ENCODE measurements at regions not wholly inside any gene's neighbourhood (a gene's known extent, or its start where the extent isn't known, plus 50 kb on each side); places are given as distances from the start of the nearest gene placed in this dataset.

GRCh38 chr4:24472514-24473308 is 111.6 kb downstream of the DHX15 start:
- no peaks in the 10 kb centered on the region for H3K9me3 ChIP-seq (ENCODE audit: low read depth)
- no peak overlapping the region for H3K27ac ChIP-seq
- DNase-seq (ENCODE audit: low spot score) = peak; percentile 95
- H3F3A ChIP-seq (ENCODE audit: low read depth) = peaks cover 29% of the 10 kb centered on the region
- peak overlapping the region; percentile 92 for H3K4me2 ChIP-seq
- no peaks in the 10 kb centered on the region for H3K36me3 ChIP-seq
- H4K20me1 ChIP-seq (ENCODE audit: low read depth) = no peaks in the 10 kb centered on the region
- TF ChIP-seq EZH2phosphoT487 (IDR thresholded peaks at IDR 0.05) (no peak), CTCF (IDR thresholded peaks at IDR 0.05) (peak; percentile 71), EZH2 (IDR thresholded peaks at IDR 0.05) (peak; percentile 65)
- peak overlapping the region; percentile 82 for H2AFZ ChIP-seq (replicated peaks)
- H3K4me3 ChIP-seq = peak overlapping the region; percentile 60
- H3K27me3 Mint-ChIP-seq (ENCODE audit: insufficient read depth, low read depth) = peaks cover 15% of the 10 kb centered on the region
- peaks cover 26% of the 10 kb centered on the region for H3K4me1 Mint-ChIP-seq
- H3K27ac Mint-ChIP-seq = no peak overlapping the region
- H3K9ac ChIP-seq = no peak overlapping the region
- no peaks in the 10 kb centered on the region for H3K9me3 Mint-ChIP-seq
- no peaks in the 10 kb centered on the region for H3K36me3 Mint-ChIP-seq
- peak overlapping the region; percentile 98 for H3K4me3 Mint-ChIP-seq
- H3K4me1 ChIP-seq = peaks cover 11% of the 10 kb centered on the region
- H3K27me3 ChIP-seq = peaks cover 56% of the 10 kb centered on the region
- H3K79me2 ChIP-seq (ENCODE audit: low read depth) = no peaks in the 10 kb centered on the region

- H3K36me3 Mint-ChIP-seq = no peaks in the 10 kb centered on the region
- H3K27me3 Mint-ChIP-seq (ENCODE audit: insufficient read depth, low read depth) = peaks cover 13% of the 10 kb centered on the region
- Histone ChIP-seq H4K20me1 (ENCODE audit: low read depth) (no peaks in the 10 kb centered on the region), H3K27me3 (peaks cover 62% of the 10 kb centered on the region), H3K79me2 (ENCODE audit: low read depth) (no peaks in the 10 kb centered on the region), H3K4me1 (peaks cover 11% of the 10 kb centered on the region), H3K4me3 (peak overlapping the region; percentile 60), H3K9ac (no peak overlapping the region), H3K27ac (no peak overlapping the region), H3K4me2 (peak overlapping the region; percentile 92), H3K36me3 (no peaks in the 10 kb centered on the region), H2AFZ (replicated peaks) (peak overlapping the region; percentile 82), H3F3A (ENCODE audit: low read depth) (peaks cover 29% of the 10 kb centered on the region), H3K9me3 (ENCODE audit: low read depth) (no peaks in the 10 kb centered on the region)
- H3K27ac Mint-ChIP-seq = no peak overlapping the region
- DNase-seq (ENCODE audit: low spot score) = peak; percentile 32
- peaks cover 26% of the 10 kb centered on the region for H3K4me1 Mint-ChIP-seq
- no peaks in the 10 kb centered on the region for H3K9me3 Mint-ChIP-seq
- H3K4me3 Mint-ChIP-seq = peak overlapping the region; percentile 98
- TF ChIP-seq EZH2 (IDR thresholded peaks at IDR 0.05) (no peak), CTCF (IDR thresholded peaks at IDR 0.05) (no peak), EZH2phosphoT487 (IDR thresholded peaks at IDR 0.05) (no peak)
Measured at GRCh38 chr4:24472161-24472510, 112.2 kb downstream of the DHX15 start.

GRCh38 chr4:24471486-24472160 is 112.7 kb downstream of the DHX15 start:
- Histone ChIP-seq H3K79me2 (ENCODE audit: low read depth) (no peaks in the 10 kb centered on the region), H4K20me1 (ENCODE audit: low read depth) (no peaks in the 10 kb centered on the region), H3K9ac (no peak overlapping the region), H3K4me3 (peak overlapping the region; percentile 60), H3F3A (ENCODE audit: low read depth) (peaks cover 29% of the 10 kb centered on the region), H3K9me3 (ENCODE audit: low read depth) (no peaks in the 10 kb centered on the region), H2AFZ (replicated peaks) (no peak overlapping the region), H3K27ac (no peak overlapping the region), H3K36me3 (no peaks in the 10 kb centered on the region), H3K4me1 (peaks cover 11% of the 10 kb centered on the region), H3K27me3 (peaks cover 64% of the 10 kb centered on the region), H3K4me2 (peak overlapping the region; percentile 92)
- Mint-ChIP-seq H3K36me3 (no peaks in the 10 kb centered on the region), H3K4me3 (peak overlapping the region; percentile 98), H3K27me3 (ENCODE audit: insufficient read depth, low read depth) (peaks cover 13% of the 10 kb centered on the region), H3K4me1 (peaks cover 26% of the 10 kb centered on the region), H3K9me3 (no peaks in the 10 kb centered on the region), H3K27ac (no peak overlapping the region)
- peak; percentile 61 for DNase-seq (ENCODE audit: low spot score)
- TF ChIP-seq EZH2 (IDR thresholded peaks at IDR 0.05) (peak; percentile 67), CTCF (IDR thresholded peaks at IDR 0.05) (no peak), EZH2phosphoT487 (IDR thresholded peaks at IDR 0.05) (peak; percentile 48)

Data from neural progenitor cell (in vitro differentiated cells).